Cardiac septum (tissue), 1 donor: ENCODE measurements at regions not wholly inside any gene's neighbourhood (a gene's known extent, or its start where the extent isn't known, plus 50 kb on each side); places are given as distances from the start of the nearest gene placed in this dataset.

Experiments
- DNase-seq: peaks from one replicate; pipeline ENCODE4 v3.0.0-alpha.2; 2020; ENCODE audit warnings: low spot score
- intact Hi-C: fragments of 100-400 bp; cut with DNase I; formaldehyde crosslinking; loops from one replicate; pipeline ENCODE4 v1.14.0; 2022
- donor health status: DM: no; HTN: no; CAD: no.

DNA sequence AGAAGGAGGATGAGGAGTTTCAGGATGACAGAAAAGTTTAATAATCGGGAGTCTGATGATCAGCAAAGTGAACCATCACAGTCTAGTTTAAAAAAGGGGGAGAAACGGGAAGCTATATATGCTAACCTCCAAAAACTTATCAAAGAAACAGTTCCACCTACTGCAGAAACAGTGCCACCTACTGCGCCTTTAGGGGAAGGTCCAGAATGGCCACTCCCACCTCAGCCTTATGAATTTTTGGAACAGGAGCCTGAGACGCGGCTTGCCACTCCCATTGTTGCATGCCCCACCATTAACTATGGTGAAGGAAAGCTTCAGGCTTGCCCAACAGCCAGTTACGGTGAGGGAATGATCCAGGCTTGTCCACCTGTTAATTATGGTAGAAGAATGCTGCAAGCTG is 929.0 kb downstream of the SLITRK6 start:
- no peak for DNase-seq
- intact Hi-C loops, result no loop called here

DNA sequence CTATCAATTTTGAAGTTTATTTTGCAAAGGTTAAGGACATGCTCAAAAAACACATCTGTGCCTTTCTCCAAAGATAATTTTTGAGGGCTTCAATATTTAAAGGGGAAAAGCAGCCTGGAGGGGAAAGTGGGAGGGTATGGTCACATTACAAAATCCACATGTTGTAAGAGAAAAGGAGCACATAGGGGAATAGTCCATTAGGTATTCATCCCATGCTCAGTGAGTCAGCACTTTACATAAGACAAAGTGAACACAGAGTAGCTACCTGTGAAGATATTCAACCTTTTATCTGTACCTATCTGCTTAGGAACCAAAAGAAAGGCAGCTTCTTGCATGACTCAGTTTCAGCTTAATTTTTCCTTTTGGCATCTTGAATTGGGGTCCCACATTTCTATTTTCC is 932.0 kb downstream of the SLITRK6 start:
- intact Hi-C loops, result no loop called here
- DNase-seq, result no peak

DNA sequence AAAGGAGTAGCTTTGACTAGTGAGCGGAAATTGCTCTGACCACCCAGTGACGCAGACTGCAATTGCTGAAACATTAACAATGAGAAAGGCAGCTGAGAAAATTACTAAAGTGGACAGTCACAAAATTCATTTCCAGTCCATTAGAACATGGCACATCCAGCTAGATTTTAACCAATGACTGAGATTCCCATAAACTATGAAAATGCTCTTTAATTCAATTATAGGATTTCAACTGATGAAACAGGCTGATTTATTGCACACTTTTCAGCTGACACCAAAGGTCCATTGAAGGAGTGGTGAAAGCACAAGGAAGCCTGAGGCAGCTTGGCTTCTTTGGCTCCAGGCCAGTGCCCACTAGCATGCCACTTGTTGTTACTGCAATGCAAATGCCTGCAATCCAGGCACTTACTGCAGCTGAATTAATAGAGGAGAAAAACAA is 933.4 kb downstream of the SLITRK6 start:
- no peak for DNase-seq
- intact Hi-C loops, result no loop called here

DNA sequence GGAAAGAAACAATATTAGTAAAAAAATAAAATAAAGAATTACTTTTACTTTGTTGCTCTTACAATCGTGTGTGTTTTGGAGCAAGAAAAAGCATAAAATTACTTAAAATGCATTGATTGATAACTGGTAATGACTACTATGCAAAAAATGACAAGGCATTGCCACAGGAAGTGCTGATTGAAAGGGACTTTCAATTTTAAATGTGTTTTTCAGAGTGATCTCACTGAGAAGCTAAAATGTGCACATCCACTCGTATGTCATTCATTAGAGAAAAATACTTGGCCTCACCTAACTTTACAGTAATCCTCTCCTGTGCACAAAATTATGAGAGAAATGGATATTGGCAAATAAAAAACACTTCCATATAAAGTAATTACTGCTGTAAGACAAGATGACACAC is 934.9 kb downstream of the SLITRK6 start:
- DNase-seq, result no peak
- intact Hi-C loops, result no loop called here

DNA sequence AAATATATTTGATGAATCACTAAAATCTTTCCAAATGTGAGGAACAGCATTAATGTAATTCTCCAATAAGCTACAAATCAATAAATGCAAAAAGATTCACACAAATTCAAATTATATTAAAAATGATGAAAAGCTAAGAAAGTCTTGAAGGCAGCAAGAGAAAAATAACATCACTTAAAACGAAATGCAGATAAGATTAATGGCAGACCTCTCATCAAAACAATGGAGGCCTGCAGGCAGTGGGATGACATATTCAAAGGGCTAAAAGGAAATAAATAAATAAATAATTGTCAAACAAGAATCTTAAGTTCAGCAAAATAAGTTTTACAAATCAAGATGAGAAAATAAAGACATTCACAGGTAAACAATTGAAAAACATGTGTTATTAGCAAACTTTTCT is 952.1 kb downstream of the SLITRK6 start:
- intact Hi-C loops, result no loop called here

DNA sequence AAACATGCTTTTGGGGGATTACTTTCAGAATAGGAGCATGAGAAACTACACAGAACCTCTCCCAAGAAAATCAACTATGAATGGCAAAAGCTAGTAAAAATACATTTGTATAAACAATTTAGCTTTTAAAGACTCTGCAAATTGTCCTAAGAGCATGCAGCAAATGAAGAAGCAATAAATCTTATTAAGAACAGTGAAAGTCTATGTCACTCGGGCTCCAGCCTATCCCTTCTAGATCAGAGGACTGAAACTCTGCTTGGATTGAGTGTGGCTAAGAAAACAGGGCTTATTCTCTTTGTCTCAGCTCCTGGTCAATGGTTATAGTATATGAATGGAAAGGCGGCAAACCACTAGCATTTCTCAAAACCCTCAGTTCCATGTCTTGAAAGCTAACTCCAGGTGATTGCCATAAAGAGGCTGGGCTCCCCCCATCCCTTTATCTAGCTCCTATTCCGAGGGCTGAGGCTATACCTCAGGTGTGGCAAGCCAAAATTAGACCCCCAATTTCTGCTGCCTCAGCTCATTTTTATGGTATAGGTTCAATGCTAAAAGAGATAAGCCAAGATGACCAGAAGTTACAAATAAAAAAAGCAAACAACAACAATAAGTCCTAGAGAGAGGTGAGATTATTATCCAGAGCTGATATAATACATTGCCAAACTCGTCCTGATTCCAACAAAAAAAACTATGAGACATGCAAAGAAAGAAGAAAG is 953.2 kb downstream of the SLITRK6 start:
- DNase-seq, result no peak
- intact Hi-C loops, result no loop called here

More for the DNA sequence above, 952.1 kb downstream of the SLITRK6 start:
- no peak for DNase-seq

DNA sequence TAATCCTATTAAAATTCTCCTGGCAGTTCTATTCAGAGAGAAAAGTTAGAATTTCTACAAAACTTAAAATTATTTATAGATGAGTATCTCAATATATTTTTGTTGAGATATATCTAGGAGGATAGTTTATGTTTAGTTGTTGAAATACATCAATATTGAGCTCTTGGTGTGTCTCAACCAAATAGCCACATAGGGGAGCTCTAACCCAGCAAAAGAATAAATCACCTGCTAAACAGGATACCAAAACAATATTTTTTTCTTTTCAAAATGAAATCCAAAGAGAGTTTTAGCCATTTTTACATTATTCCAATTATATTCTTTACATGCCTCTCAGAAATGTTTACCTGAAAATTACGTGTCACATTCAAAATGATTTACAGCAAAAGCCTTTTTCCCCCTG is 954.7 kb downstream of the SLITRK6 start:
- intact Hi-C loops, result no loop called here
- no peak for DNase-seq

DNA sequence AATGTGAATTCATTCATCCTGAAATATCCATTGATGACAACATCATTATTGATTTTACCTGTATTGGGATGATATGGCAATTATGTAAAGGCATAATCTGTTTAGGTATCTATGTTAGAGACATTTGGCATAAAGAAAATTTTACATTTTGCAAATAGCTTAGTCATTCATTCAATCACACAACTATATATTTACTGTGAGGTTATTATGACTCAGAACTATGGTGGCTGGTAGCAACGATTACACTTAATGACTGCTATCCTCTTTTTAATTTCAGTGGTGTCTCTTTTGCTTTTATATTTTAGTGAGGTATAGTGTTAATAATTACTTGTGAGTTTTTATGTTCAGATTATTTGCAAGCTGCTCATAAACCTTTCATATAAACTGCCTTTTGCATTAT is 955.9 kb downstream of the SLITRK6 start:
- intact Hi-C loops, result no loop called here

DNA sequence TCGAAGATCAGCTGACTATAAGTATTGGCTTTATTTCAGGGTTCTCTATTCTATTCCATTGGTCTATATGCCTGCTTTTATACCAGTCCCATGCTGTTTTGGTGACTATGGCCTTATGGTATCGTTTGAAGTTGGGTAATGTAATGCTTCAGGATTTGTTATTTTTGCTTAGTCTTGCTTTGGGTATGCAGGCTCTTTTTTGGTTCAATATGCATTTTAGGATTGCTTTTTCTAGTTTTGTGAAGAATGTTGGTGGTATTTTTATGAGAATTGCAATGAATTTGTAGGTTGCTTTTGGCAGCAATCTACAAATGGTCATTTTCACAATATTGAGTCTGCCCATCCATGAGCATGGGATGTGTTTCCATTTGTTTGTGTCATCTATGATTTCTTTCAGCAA is 951.9 kb upstream of the SLITRK1 start:
- DNase-seq, result no peak
- intact Hi-C loops, result no loop called here

More for the DNA sequence above, 955.9 kb downstream of the SLITRK6 start:
- no peak for DNase-seq

DNA sequence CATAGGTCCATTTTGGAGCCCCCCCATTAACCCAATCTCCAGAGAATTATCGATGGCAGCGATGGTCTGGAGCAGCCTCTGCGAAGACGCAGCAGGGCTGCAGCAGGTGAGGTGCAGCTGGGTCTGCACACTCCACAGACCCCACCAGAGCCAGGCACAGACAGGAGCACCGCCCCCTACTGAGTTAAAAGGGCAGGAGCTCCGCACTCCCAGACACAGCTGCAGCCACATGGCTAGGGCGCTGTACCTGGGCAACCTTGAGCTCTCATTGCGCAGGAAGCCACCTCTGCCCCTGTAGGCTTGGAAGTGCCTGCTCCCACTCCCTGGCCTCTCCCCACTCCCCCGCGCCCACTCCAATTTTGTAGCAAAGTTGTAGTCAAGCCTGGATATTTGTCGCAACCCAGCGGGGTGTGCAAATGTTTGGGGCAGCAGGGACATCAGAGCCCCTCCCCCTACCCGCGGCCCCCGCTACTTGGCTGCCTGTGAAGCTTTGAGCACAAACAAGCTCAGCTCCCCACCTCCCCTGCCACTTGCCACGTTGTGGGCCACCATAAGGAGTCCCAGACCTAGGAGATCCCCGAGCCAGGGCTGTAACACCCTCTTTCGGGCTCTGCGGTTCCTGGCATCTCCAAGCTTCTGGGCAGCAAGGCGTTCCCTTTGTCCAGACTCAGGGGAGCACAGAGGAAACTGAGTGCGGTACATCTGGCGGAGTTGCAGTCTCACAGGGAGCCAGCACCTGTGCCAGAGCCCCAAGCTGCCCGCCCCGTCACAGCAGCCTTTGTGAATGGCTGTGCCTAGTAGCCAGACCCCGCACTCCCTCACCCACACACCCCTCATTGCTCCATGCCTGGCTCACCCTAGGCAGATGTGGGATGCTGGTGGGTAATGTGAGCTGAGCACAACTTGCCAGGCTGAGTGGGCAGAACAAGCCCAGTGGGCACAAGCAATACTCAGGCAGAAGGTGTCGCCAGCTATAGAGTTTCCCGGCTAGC is 949.7 kb upstream of the SLITRK1 start:
- DNase-seq, result no peak
- intact Hi-C loops, result no loop called here

DNA sequence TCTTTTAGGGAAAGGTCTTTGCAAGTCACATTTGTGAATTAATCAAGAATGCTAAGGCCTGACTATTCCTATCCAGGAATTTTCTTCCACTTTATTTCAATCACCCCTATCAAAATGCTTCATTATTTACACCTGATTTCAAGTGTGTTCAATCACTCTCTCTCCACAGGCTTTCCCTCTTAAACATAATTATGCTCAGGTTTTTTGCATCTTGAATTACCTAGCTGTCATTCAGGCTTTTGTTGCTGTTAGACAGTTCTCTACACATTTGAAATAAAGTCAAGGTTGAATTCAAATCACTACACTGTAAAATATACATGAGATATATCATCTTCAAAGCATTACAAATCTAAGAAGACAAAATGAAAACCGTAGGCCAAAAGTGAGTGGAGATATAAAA is 941.3 kb upstream of the SLITRK1 start:
- DNase-seq, result no peak
- intact Hi-C loops, result no loop called here

DNA sequence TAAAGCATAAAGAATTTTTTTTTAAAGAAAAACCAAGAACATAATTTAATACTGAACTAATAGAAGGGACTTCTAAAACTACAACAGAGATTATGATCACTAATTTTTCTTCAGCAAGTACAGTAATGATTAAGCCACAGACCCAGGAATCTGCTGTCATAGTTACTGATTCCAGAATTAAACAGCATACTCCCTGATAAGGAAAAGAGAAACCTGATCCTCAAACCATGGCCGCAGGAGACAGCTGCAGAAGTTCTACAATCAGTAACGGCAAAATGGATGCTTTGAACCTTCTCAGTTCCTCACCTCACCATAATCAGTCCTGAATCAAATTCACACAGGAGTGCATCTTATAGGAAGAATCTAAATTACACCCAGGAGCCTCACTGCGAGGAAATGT is 939.0 kb upstream of the SLITRK1 start:
- intact Hi-C loops, result no loop called here
- DNase-seq, result no peak

DNA sequence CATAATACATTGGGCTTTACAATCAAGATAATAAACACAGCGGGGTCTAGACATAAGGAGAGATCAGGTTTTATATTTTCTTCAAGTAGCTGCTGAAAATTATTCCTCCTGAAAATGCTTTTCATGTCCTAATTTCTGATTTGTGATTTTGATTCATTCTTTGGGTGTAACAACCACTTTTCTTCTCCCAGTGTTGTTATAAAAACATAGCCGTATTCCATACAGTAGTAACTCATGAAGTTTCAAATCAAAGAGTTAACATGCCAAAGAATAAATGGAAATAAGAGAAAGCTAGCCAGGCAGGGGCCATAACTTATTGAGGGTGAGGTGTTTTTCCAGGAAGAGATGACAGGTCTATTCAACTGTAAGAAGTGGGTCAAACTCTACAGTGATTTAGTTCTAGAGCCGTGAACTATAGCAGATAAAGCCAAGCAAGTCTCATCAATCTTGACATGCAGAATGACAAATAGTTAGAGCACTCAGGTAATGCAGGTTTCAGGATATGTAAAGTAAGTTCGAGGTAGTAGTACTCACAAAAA is 934.4 kb upstream of the SLITRK1 start:
- no peak for DNase-seq
- intact Hi-C loops, result no loop called here

DNA sequence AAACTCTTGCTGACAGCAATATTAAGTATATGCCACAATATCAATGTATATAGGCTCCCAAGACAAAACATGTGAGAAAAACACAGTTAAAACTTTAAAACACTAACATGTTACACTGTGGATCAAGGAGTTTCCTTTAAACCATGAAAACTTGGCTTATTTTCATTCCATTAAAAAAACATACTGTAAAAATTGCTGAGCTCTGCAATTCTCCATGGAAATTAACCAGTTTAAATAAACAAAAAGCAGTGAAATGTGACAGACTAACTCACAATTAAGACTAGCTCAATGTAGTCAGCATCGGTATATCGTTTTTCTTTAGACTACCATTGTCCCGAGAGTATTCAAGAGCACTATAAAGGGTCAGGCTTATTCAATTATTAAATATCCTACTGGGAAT is 930.5 kb upstream of the SLITRK1 start:
- intact Hi-C loops, result no loop called here
- no peak for DNase-seq

DNA sequence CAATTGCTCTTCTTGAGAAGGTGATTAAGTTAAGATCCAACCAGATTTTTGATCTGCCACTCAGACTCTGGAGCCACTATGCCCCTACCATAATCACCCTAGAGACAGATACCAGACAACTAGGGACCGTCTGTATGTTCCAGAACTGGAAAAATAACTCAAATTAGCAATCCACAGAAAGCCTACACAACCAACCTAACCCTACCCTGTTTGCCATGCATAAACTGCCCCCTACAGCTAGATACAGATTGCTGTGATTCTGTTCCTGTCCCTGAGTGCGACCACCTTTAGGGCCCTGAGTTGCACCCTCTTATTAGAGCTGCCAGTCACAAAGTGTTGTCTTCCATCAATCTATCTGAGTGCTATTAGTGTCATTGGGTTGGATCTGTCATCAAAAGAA is 929.8 kb upstream of the SLITRK1 start:
- DNase-seq, result no peak
- intact Hi-C loops, result no loop called here

DNA sequence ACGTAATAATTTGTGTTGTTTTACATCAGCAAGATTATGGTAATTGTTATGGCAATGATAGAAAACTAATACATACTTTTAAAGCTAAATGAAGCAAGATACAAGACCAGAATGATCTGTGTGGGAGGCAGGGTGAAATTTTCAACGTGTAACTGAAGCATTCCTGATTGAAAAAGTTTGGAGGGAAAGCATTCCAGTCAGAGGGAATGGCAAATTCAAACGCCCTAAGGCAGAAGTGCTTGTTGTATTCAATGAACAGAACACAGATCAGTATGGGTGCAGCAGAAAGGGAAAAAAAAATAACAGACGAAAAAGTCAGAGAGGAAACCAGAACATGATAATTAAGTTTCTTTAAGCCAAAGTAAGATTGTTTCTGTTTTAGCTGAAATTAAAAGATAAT is 928.5 kb upstream of the SLITRK1 start:
- intact Hi-C loops, result no loop called here
- no peak for DNase-seq

DNA sequence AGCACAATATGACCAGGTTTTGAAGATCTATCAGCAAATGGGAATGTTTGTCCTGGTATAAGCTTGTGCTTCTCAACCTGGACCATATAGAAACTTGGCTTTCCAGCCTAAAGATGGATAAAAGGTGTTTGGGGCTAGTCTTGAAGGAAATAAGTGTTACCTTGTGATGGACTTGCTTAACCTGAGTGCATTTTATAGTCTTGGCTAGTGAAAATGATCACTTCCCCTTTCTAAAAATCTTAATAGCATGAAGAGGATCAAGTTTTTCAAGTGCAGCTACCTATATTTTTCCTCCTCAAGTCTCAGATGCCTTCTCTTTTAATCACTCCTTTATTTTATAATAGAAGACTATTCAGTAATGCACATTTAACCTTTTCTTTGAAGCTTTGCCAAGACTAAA is 919.8 kb upstream of the SLITRK1 start:
- no peak for DNase-seq
- intact Hi-C loops, result no loop called here

DNA sequence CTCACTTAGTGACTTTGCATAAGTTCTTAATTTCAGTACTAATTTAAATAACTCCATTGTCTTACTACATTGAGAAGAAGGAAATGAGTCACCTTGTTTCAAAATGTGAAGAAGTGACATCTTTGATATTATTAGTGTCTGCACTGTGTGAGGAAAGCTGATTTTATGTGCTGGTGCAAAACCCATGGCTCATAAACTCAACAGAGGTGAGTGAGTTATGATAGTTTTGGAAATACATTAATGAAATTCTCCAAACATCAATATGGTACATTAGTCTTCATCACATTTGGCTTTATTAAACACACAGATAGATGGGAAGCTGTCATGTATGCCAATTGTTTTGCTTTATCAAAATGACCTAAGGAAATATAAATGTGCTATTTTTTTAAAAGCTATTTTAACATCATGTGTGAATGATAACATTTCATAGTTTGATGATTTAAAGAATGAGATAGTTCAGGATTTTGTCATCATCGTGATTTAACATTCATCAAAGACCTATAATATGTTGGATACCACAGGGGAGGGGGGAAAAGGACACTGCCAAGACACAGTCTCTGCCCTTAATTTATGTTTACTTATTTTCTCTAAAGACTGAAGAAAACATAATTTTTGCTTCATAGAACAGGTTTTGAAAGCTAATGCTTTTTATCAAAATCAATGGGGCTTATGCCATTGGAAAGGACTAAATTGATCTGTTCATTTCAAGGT is 902.3 kb upstream of the SLITRK1 start:
- intact Hi-C loops, result no loop called here
- DNase-seq, result no peak

DNA sequence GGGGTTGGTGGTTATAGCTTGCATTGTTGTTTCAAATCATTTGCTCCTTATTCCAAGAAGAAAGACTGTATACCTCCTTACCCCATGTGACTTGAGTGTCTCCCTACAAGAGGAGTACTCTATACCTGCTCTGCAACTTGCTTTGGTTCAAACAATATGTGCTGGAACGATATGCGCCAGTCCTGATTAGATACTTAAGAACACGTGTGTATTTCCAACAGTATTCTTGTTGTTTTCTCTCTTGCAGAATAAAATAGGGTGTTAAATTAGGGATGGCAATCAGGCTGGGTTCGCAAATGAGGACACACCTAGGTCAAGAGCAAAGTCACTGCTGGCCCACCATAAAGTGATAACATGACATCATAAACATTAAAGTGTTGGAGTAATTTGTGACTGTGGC is 895.0 kb upstream of the SLITRK1 start:
- intact Hi-C loops, result no loop called here
- DNase-seq, result no peak

DNA sequence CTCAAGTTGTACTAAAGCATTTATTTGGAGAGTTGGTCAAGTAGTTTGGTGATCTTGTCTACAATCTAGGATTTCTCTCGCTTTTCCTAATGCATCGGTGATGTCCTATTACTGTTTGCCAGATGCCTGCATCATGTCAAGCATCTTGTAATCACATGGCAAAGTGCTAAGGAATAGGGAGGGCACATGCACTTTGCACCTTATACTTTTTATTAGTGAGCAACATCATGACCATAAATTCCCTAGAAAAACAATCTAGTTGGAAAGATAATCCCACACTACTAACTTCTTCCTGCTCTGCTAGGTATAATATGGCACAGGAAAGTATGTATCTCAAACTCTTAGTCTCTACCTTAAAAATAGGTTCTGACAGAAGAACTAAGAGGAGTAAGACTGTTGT is 894.3 kb upstream of the SLITRK1 start:
- intact Hi-C loops, result no loop called here
- DNase-seq, result no peak
